ENCODE measurements at regions not wholly inside any gene's neighbourhood (a gene's known extent, or its start where the extent isn't known, plus 50 kb on each side); places are given as distances from the start of the nearest gene placed in this dataset.

DNA sequence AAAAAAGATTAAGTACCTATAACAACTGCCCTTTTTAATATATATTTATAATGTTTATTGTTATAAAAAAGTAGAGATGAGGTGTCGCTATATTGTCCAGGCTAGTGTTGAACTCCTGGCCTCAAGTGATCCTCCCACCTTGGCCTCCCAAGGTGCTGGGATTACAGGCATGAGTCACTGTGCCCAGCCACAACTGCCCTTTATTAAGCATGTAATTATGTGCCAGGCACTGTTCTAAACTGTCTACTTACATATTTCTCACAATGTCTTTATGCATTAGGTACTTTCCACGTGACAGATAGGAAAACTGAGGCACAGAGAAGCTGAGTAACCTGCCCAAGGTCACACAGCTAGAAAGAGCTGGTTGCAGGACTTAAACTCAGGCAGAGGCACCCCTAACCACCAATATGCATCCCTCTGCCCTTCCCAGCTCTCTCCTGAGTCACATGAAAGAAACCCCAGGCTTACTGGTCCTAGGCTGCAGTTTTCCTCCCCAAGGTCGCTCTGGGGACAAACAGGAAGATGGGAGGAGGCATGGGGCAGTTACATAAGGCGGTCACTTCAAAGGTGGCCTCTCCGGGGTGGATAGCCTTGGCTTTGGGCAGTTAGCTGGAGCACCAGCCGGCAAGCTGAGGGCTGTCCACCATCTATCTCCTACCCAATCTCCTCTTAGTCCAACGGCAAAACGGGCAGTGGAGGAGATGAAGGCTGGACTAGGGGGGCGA is 54.6 kb upstream of the TBX3 start:
- no peak overlapping the region for H3K27ac ChIP-seq (ENCODE audit: low read depth, low read length)
- no peaks in the 10 kb centered on the region for H3K9me2 ChIP-seq (ENCODE audit: insufficient read depth)
- H3K4me2 ChIP-seq (ENCODE audit: low read length), result no peak overlapping the region; the same call in 1 of the 2 replicates
- no peak overlapping the region for H3K9ac ChIP-seq (ENCODE audit: low read length)
- intact Hi-C loops (cut with micrococcal nuclease), result no loop called here
- no peak overlapping the region for H2AFZ ChIP-seq (ENCODE audit: low read depth, low read length, poor library complexity, severe bottlenecking)
- H3K79me2 ChIP-seq (ENCODE audit: insufficient read depth, low read length), result no peaks in the 10 kb centered on the region
- no peaks in the 10 kb centered on the region for H3K9me3 ChIP-seq (ENCODE audit: control insufficient read depth in 1 of 2, insufficient read depth in 1 of 2, low read depth in 1 of 2, low read length in 2 of 2)
- H4K20me1 ChIP-seq (ENCODE audit: insufficient read depth), result no peaks in the 10 kb centered on the region
- DNase-seq (ENCODE audit: low read depth, low spot score), result no peak
- ChIA-PET CTCF (no interaction called here), RAD21 (ENCODE audit: low non-redundant PET in 1 of 2, low total read pairs in 2 of 2, uncharacterized antibody in 2 of 2, unreplicated experiment in 2 of 2) (no interaction called here), POLR2A (interaction anchor here (1.2 kb wide), 1 partner anchor 59 kb away, joined by 3 read pairs; no protein-coding TSS in a partner anchor)
- ATAC-seq, result no peak
- no peak for TF ChIP-seq POLR2AphosphoS5 (IDR thresholded peaks at IDR 0.05; ENCODE audit: low read depth, low read length)
- TF ChIP-seq CBX3 (IDR thresholded peaks at IDR 0.05; ENCODE audit: low read depth), result no peak
- TF ChIP-seq EZH2 (IDR thresholded peaks at IDR 0.05), result no peak
- TF ChIP-seq, protein P1, sequence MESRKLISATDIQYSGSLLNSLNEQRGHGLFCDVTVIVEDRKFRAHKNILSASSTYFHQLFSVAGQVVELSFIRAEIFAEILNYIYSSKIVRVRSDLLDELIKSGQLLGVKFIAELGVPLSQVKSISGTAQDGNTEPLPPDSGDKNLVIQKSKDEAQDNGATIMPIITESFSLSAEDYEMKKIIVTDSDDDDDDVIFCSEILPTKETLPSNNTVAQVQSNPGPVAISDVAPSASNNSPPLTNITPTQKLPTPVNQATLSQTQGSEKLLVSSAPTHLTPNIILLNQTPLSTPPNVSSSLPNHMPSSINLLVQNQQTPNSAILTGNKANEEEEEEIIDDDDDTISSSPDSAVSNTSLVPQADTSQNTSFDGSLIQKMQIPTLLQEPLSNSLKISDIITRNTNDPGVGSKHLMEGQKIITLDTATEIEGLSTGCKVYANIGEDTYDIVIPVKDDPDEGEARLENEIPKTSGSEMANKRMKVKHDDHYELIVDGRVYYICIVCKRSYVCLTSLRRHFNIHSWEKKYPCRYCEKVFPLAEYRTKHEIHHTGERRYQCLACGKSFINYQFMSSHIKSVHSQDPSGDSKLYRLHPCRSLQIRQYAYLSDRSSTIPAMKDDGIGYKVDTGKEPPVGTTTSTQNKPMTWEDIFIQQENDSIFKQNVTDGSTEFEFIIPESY (IDR thresholded peaks at IDR 0.05; ENCODE audit: extremely low read depth, insufficient replicate concordance, low read length), result no peak
- no peak for TF ChIP-seq CTCF (IDR thresholded peaks at IDR 0.05 in 2 of 3, conservative IDR thresholded peaks at IDR 0.05 in 1 of 3; ENCODE audit: borderline replicate concordance in 1 of 3, insufficient read depth in 1 of 3, low read depth in 2 of 3, low read length in 2 of 3)
- peaks cover 0 to 5% of the 10 kb centered on the region in 2 experiments; a peak in 2 of 4 replicates for H3K4me1 ChIP-seq (ENCODE audit: control insufficient read depth in 1 of 2, insufficient read depth in 2 of 2, low read length in 2 of 2)
- H3K36me3 ChIP-seq (ENCODE audit: control insufficient read depth in 1 of 2, insufficient read depth in 2 of 2, low read length in 2 of 2), result no peaks in the 10 kb centered on the region
- no peak overlapping the region for H3K4me3 ChIP-seq (replicated peaks in 1 of 2; ENCODE audit: low read depth in 1 of 2, low read length in 2 of 2)
- BruUV-seq (replicated peaks), result no TSS peak
- H3K27me3 ChIP-seq (ENCODE audit: insufficient read depth, low read length), result no peaks in the 10 kb centered on the region

Data from HCT116 (cell line).